ENCODE measurements at regions not wholly inside any gene's neighbourhood (a gene's known extent, or its start where the extent isn't known, plus 50 kb on each side); places are given as distances from the start of the nearest gene placed in this dataset.

GRCh38 chr4:162945713-162946112 lies 221.0 kb downstream of the NAF1 start:
- TF ChIP-seq CTCF (IDR thresholded peaks at IDR 0.05; ENCODE audit: insufficient read depth, low read length, poor library complexity, severe bottlenecking) (no peak), EZH2phosphoT487 (conservative IDR thresholded peaks at IDR 0.05; ENCODE audit: low read length) (no peak)

All from SU-DHL-6 (cell line).